ENCODE measurements at regions not wholly inside any gene's neighbourhood (a gene's known extent, or its start where the extent isn't known, plus 50 kb on each side); places are given as distances from the start of the nearest gene placed in this dataset.
A peak's percentile ranks its signal among the peaks of the same experiment; 100 is the strongest.

GRCh38 chr18:42437001-42437400 lies 482.0 kb downstream of the PIK3C3 start:
- intact Hi-C loops (cut with DNase I) = no loop called here
- Histone ChIP-seq H3K9me3 (no peaks in the 10 kb centered on the region), H3K36me3 (no peaks in the 10 kb centered on the region), H3K4me1 (peaks cover 0 to 7% (median 0%) of the 10 kb centered on the region in 9 donors), H3K27me3 (no peaks in the 10 kb centered on the region), H3K4me3 (no peak overlapping the region), H3K27ac (no peak overlapping the region)
- TF ChIP-seq, protein P1, sequence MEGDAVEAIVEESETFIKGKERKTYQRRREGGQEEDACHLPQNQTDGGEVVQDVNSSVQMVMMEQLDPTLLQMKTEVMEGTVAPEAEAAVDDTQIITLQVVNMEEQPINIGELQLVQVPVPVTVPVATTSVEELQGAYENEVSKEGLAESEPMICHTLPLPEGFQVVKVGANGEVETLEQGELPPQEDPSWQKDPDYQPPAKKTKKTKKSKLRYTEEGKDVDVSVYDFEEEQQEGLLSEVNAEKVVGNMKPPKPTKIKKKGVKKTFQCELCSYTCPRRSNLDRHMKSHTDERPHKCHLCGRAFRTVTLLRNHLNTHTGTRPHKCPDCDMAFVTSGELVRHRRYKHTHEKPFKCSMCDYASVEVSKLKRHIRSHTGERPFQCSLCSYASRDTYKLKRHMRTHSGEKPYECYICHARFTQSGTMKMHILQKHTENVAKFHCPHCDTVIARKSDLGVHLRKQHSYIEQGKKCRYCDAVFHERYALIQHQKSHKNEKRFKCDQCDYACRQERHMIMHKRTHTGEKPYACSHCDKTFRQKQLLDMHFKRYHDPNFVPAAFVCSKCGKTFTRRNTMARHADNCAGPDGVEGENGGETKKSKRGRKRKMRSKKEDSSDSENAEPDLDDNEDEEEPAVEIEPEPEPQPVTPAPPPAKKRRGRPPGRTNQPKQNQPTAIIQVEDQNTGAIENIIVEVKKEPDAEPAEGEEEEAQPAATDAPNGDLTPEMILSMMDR (IDR thresholded peaks at IDR 0.05) = no peak
- 64 to 69% methylated on average over 5 of the region's 5 CpGs for WGBS, 2 donors
- ATAC-seq (no peak), DNase-seq (no peak)

- TF ChIP-seq, protein P1 (IDR thresholded peaks at IDR 0.05) = no peak
- H3K4me1 ChIP-seq = peaks cover 0 to 7% (median 0%) of the 10 kb centered on the region in 9 donors
- ATAC-seq (peak in 4 of 8 donors; percentile 18 to 40 (median 30)), DNase-seq (peak; percentile 6 to 23)
- H3K27me3 ChIP-seq = no peaks in the 10 kb centered on the region
- H3K27ac ChIP-seq = no peak overlapping the region
- H3K36me3 ChIP-seq = no peaks in the 10 kb centered on the region
- intact Hi-C loops (cut with DNase I) = no loop called here
- no peaks in the 10 kb centered on the region for H3K9me3 ChIP-seq
- WGBS, 2 donors = 77 to 90% methylated on average over 2 of the region's 2 CpGs
- H3K4me3 ChIP-seq = no peak overlapping the region
Measured at GRCh38 chr18:42437646-42438045, 482.6 kb downstream of the PIK3C3 start.

DNA sequence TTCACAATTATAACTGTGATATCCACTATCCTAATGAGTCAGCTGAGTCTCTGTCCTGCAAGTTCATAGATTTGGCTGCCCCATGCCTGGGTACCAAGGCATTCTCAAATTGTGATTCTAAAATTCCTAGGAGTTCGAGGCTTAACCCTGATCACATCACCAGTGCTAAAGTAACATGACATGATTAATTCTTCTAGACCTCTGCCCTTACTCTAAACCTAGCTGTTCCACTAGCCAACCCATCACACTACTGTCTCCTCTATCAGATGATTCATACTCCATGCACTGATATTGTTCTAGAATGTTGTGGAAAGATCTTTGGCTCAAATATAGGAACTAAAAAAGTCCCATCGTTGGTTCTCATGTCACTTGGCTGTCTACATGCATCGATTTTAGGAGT lies 487.6 kb downstream of the PIK3C3 start:
- Histone ChIP-seq H3K36me3 (no peaks in the 10 kb centered on the region), H3K9me3 (peaks cover 0 to 11% (median 3%) of the 10 kb centered on the region in 11 donors), H3K27me3 (no peaks in the 10 kb centered on the region), H3K4me1 (peaks cover 0 to 7% (median 0%) of the 10 kb centered on the region in 9 donors), H3K4me3 (no peak overlapping the region), H3K27ac (no peak overlapping the region)
- intact Hi-C loops (cut with DNase I) = no loop called here
- DNase-seq = no peak
- WGBS, 2 donors = 56 to 62% methylated on average over 3 of the region's 3 CpGs
- ATAC-seq = no peak
- TF ChIP-seq, protein P1 (IDR thresholded peaks at IDR 0.05) = no peak

DNA sequence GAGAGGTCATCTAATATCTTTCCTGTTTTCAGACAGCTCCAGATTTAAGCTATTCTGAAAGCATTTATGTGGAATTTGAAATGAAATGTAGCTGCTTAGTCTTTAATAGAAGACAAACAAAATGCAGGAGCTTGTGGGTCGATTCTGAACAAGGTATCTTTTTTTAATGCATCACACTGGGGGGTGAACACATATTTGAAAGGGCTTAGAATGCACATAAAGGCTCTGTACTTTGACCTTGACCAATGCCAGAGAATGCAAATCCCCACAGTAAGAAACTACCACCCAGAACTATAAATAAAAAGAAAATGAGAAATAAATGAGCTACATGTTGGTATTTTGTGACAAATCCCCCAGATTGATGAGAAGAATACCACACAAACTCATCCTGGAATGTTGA lies 489.3 kb downstream of the PIK3C3 start:
- no peak for DNase-seq
- Histone ChIP-seq H3K4me3 (no peak overlapping the region), H3K27me3 (no peaks in the 10 kb centered on the region), H3K36me3 (no peaks in the 10 kb centered on the region), H3K4me1 (peaks cover 0 to 7% (median 0%) of the 10 kb centered on the region in 9 donors), H3K9me3 (peaks cover 0 to 24% (median 7%) of the 10 kb centered on the region in 11 donors), H3K27ac (no peak overlapping the region)
- TF ChIP-seq, protein P1 (IDR thresholded peaks at IDR 0.05) = no peak
- no peak for ATAC-seq
- intact Hi-C loops (cut with DNase I) = no loop called here
- WGBS, 2 donors = 52 to 58% methylated on average over 1 of the region's 1 CpG

Measured in heart right ventricle (tissue), 16 donors.